CD4-positive, alpha-beta T cell (primary cell): ENCODE measurements at regions not wholly inside any gene's neighbourhood (a gene's known extent, or its start where the extent isn't known, plus 50 kb on each side); places are given as distances from the start of the nearest gene placed in this dataset.

Experiments
- ATAC-seq: fragments of 200-7000 bp; cut with Tn5 transposase; one replicate; pipeline ENCODE4 v1.10.0; 2022; ENCODE audit warnings: mild to moderate bottlenecking; ENCODE audit not compliant: poor library complexity
- CTCF ChIA-PET: fragments of 350-600 bp; sonication (Branson Sonifier 250); formaldehyde crosslinking; loops from one replicate; lab custom pipeline; 2021; ENCODE audit warnings: antibody characterized with exemption, inconsistent platforms; lab: Charles Lee
- POLR2A ChIA-PET: fragments of 350-600 bp; sonication (Branson Sonifier 250); formaldehyde crosslinking; loops from one replicate; lab custom pipeline; 2021; ENCODE audit warnings: antibody characterized with exemption, inconsistent platforms; lab: Charles Lee
- DNase-seq, 14 experiments: peaks; one replicate each; pipeline ENCODE4 v3.0.0-alpha.2; 2013 to 2020; ENCODE audit warnings: mixed read lengths in 2 of 14
- H3K27ac ChIP-seq, 2 donors: one replicate each; pipeline versions ENCODE4 v1.5.1 to v1.7.0; 2013; ENCODE audit warnings: low read length in 2 of 2, low read depth in 1 of 2, mild to moderate bottlenecking in 1 of 2
- H3K27me3 ChIP-seq, 2 experiments: 1 replicate in 1 of 2; 2 replicates in 1 of 2; pipeline versions ENCODE4 v1.6.1 to v1.7.0; 2013; ENCODE audit warnings: low read length in 2 of 2, control low read depth in 1 of 2, mild to moderate bottlenecking in 1 of 2, moderate library complexity in 1 of 2; ENCODE audit not compliant: insufficient read depth in 2 of 2, control insufficient read depth in 1 of 2
- H3K36me3 ChIP-seq: one replicate; pipeline ENCODE4 v1.6.1; 2013; ENCODE audit warnings: low read length, control low read depth; ENCODE audit not compliant: insufficient read depth
- H3K4me1 ChIP-seq: one replicate; pipeline ENCODE4 v1.6.1; 2013; ENCODE audit warnings: low read length, control low read depth; ENCODE audit not compliant: insufficient read depth
- H3K4me3 ChIP-seq: one replicate; pipeline ENCODE4 v1.5.1; 2013; ENCODE audit warnings: mild to moderate bottlenecking, low read length, moderate library complexity
- H3K9me3 ChIP-seq, 2 experiments: 1 replicate in 1 of 2; 2 replicates in 1 of 2; pipeline versions ENCODE4 v1.6.1 to v1.7.0; 2013; ENCODE audit warnings: low read length in 2 of 2, mild to moderate bottlenecking in 2 of 2, control low read depth in 1 of 2, moderate library complexity in 1 of 2; ENCODE audit not compliant: control insufficient read depth in 1 of 2, insufficient read depth in 1 of 2
- H3K27ac Mint-ChIP-seq: one replicate; pipeline ENCODE4 v1.8.0; 2020; ENCODE audit warnings: mixed read lengths
- H3K27me3 Mint-ChIP-seq: one replicate; pipeline ENCODE4 v1.8.0; 2021; ENCODE audit warnings: mixed read lengths
- H3K36me3 Mint-ChIP-seq: one replicate; pipeline ENCODE4 v1.8.0; 2021; ENCODE audit warnings: low read depth, mixed read lengths
- H3K4me1 Mint-ChIP-seq: one replicate; pipeline ENCODE4 v1.8.0; 2021; ENCODE audit warnings: low read depth, mixed read lengths
- H3K4me3 Mint-ChIP-seq: one replicate; pipeline ENCODE4 v1.8.0; 2020; ENCODE audit warnings: mild to moderate bottlenecking, mixed read lengths
- H3K9me3 Mint-ChIP-seq: one replicate; pipeline ENCODE4 v1.8.0; 2020; ENCODE audit warnings: mixed read lengths
- CTCF ChIP-seq: fragments of 200-600 bp; IDR thresholded peaks from one replicate; pipeline ENCODE4 v1.8.0; 2022; ENCODE audit warnings: antibody characterized with exemption, mild to moderate bottlenecking
- intact Hi-C, 2 experiments: fragments of 100-400 bp; cut with DNase I in 1 of 2; cut with micrococcal nuclease in 1 of 2; formaldehyde crosslinking; loops; one replicate each; pipeline versions ENCODE4 v1.15.1 to v1.9.0; 2023 to 2025; cut with DNase I, micrococcal nuclease

- ChIA-PET CTCF (no interaction called here), POLR2A (no interaction called here)
- ATAC-seq = no peak
- Mint-ChIP-seq H3K4me1 (no peaks in the 10 kb centered on the region), H3K9me3 (peaks cover 2% of the 10 kb centered on the region), H3K27me3 (peaks cover 30% of the 10 kb centered on the region), H3K27ac (no peak overlapping the region), H3K36me3 (no peaks in the 10 kb centered on the region), H3K4me3 (no peak overlapping the region)
- Histone ChIP-seq H3K9me3 (peaks cover 0 to 6% of the 10 kb centered on the region in 2 experiments), H3K27ac (no peak overlapping the region), H3K27me3 (peaks cover 3 to 4% of the 10 kb centered on the region in 2 experiments), H3K4me3 (no peak overlapping the region), H3K4me1 (no peaks in the 10 kb centered on the region), H3K36me3 (no peaks in the 10 kb centered on the region)
- intact Hi-C loops = no loop called here
- TF ChIP-seq CTCF = no peak
- DNase-seq = no peak
Measured at GRCh38 chr5:163362840-163363371, 74.5 kb upstream of the CCNG1 start.

GRCh38 chr5:163363389-163363788 lies 74.0 kb upstream of the CCNG1 start:
- Histone ChIP-seq H3K27ac (no peak overlapping the region), H3K36me3 (no peaks in the 10 kb centered on the region), H3K27me3 (peaks cover 3 to 4% of the 10 kb centered on the region in 2 experiments), H3K4me3 (no peak overlapping the region), H3K4me1 (no peaks in the 10 kb centered on the region), H3K9me3 (peaks cover 0 to 6% of the 10 kb centered on the region in 2 experiments)
- CTCF ChIA-PET = no interaction called here
- DNase-seq = no peak
- ATAC-seq = no peak
- H3K9me3 Mint-ChIP-seq = peaks cover 2% of the 10 kb centered on the region
- POLR2A ChIA-PET = no interaction called here
- intact Hi-C loops = no loop called here
- no peaks in the 10 kb centered on the region for H3K36me3 Mint-ChIP-seq
- no peak overlapping the region for H3K4me3 Mint-ChIP-seq
- H3K27ac Mint-ChIP-seq = no peak overlapping the region
- peaks cover 30% of the 10 kb centered on the region for H3K27me3 Mint-ChIP-seq
- H3K4me1 Mint-ChIP-seq = no peaks in the 10 kb centered on the region
- TF ChIP-seq CTCF = no peak

GRCh38 chr5:163366757-163367156 lies 70.6 kb upstream of the CCNG1 start:
- ATAC-seq (no peak), DNase-seq (no peak)
- H3K4me3 ChIP-seq = no peak overlapping the region
- no peak for TF ChIP-seq CTCF
- no peaks in the 10 kb centered on the region for H3K36me3 Mint-ChIP-seq
- POLR2A ChIA-PET = no interaction called here
- intact Hi-C loops = no loop called here
- H3K36me3 ChIP-seq = no peaks in the 10 kb centered on the region
- no peaks in the 10 kb centered on the region for H3K4me1 ChIP-seq
- CTCF ChIA-PET = no interaction called here
- no peak overlapping the region for H3K27ac Mint-ChIP-seq
- peaks cover 2% of the 10 kb centered on the region for H3K9me3 Mint-ChIP-seq
- H3K27ac ChIP-seq = no peak overlapping the region
- peaks cover 3 to 4% of the 10 kb centered on the region in 2 experiments for H3K27me3 ChIP-seq
- no peaks in the 10 kb centered on the region for H3K4me1 Mint-ChIP-seq
- no peak overlapping the region for H3K4me3 Mint-ChIP-seq
- H3K9me3 ChIP-seq = peaks cover 0 to 6% of the 10 kb centered on the region in 2 experiments
- peaks cover 20% of the 10 kb centered on the region for H3K27me3 Mint-ChIP-seq
